WERI-Rb-1 (cell line): ENCODE measurements at regions not wholly inside any gene's neighbourhood (a gene's known extent, or its start where the extent isn't known, plus 50 kb on each side); places are given as distances from the start of the nearest gene placed in this dataset.

ENCODE experiments used
- DNase-seq: peaks from one replicate; pipeline ENCODE4 v3.0.0-alpha.2; 2020
- H3K27ac ChIP-seq: fragments of 250-450 bp; sonication (Bioruptor Pico); 2 replicates; pipeline ENCODE4 v1.5.1; 2020; ENCODE audit warnings: mild to moderate bottlenecking, moderate library complexity
- H3K27me3 ChIP-seq: fragments of 250-450 bp; sonication (Bioruptor Pico); 2 replicates; pipeline ENCODE4 v1.5.1; 2021; ENCODE audit warnings: mild to moderate bottlenecking, low read depth, moderate library complexity; ENCODE audit not compliant: insufficient read depth, severe bottlenecking
- H3K36me3 ChIP-seq: fragments of 250-450 bp; sonication (Bioruptor Pico); 2 replicates; pipeline ENCODE4 v1.5.1; 2020; ENCODE audit warnings: mild to moderate bottlenecking, moderate library complexity
- H3K4me3 ChIP-seq: 2 replicates; pipeline ENCODE4 v1.5.1; 2011; ENCODE audit warnings: low read depth, mild to moderate bottlenecking, control low read depth, low read length
- H3K9me3 ChIP-seq: fragments of 250-450 bp; sonication (Bioruptor Pico); 2 replicates; pipeline ENCODE4 v1.5.1; 2021; ENCODE audit warnings: mild to moderate bottlenecking, moderate library complexity; ENCODE audit not compliant: severe bottlenecking
- CTCF ChIP-seq: IDR thresholded peaks from 2 replicates; pipeline ENCODE4 v1.5.1; 2011; ENCODE audit warnings: low read depth, mild to moderate bottlenecking, control low read depth, inconsistent platforms, low read length

GRCh38 chr3:150253622-150254021 is 154.5 kb upstream of the TSC22D2 start:
- no peak overlapping the region for H3K4me3 ChIP-seq
- DNase-seq: no peak

GRCh38 chr3:150252462-150252861 is 155.6 kb upstream of the TSC22D2 start:
- TF ChIP-seq CTCF: no peak
- Histone ChIP-seq H3K27me3 (no peaks in the 10 kb centered on the region), H3K4me3 (no peak overlapping the region), H3K27ac (no peak overlapping the region), H3K9me3 (no peaks in the 10 kb centered on the region), H3K36me3 (no peaks in the 10 kb centered on the region)
- no peak for DNase-seq

More at GRCh38 chr3:150253622-150254021, 154.5 kb upstream of the TSC22D2 start:
- Histone ChIP-seq H3K27ac (no peak overlapping the region), H3K27me3 (no peaks in the 10 kb centered on the region), H3K9me3 (no peaks in the 10 kb centered on the region), H3K36me3 (no peaks in the 10 kb centered on the region)
- no peak for TF ChIP-seq CTCF

GRCh38 chr3:150251187-150252062 is 156.7 kb upstream of the TSC22D2 start:
- no peak for TF ChIP-seq CTCF
- no peak for DNase-seq
- Histone ChIP-seq H3K36me3 (no peaks in the 10 kb centered on the region), H3K9me3 (no peaks in the 10 kb centered on the region), H3K27ac (no peak overlapping the region), H3K27me3 (no peaks in the 10 kb centered on the region), H3K4me3 (no peak overlapping the region)

GRCh38 chr3:150249779-150250470 is 158.2 kb upstream of the TSC22D2 start:
- no peak for TF ChIP-seq CTCF
- Histone ChIP-seq H3K27ac (no peak overlapping the region), H3K4me3 (no peak overlapping the region), H3K36me3 (no peaks in the 10 kb centered on the region), H3K27me3 (no peaks in the 10 kb centered on the region), H3K9me3 (no peaks in the 10 kb centered on the region)
- no peak for DNase-seq

- no peaks in the 10 kb centered on the region for H3K9me3 ChIP-seq
- no peak for TF ChIP-seq CTCF
- no peaks in the 10 kb centered on the region for H3K27me3 ChIP-seq
- no peaks in the 10 kb centered on the region for H3K36me3 ChIP-seq
- H3K27ac ChIP-seq: no peak overlapping the region
- no peak overlapping the region for H3K4me3 ChIP-seq
- DNase-seq: no peak
Measured at GRCh38 chr3:150248888-150249681, 159.0 kb upstream of the TSC22D2 start.
